B cell (primary cell): ENCODE measurements at regions not wholly inside any gene's neighbourhood (a gene's known extent, or its start where the extent isn't known, plus 50 kb on each side); places are given as distances from the start of the nearest gene placed in this dataset.

Experiments used
- EZH2 ChIP-seq: IDR thresholded peaks from 2 replicates; pipeline ENCODE4 v1.6.1; 2012; ENCODE audit warnings: borderline replicate concordance, low read depth, mild to moderate bottlenecking, moderate library complexity, low read length; ENCODE audit not compliant: insufficient read depth, poor library complexity, severe bottlenecking
- TF ChIP-seq, protein P1 (sequence below): fragments of 200-600 bp; IDR thresholded peaks from one replicate; pipeline ENCODE4 v1.8.0; 2022; ENCODE audit warnings: antibody characterized with exemption, mild to moderate bottlenecking

DNA sequence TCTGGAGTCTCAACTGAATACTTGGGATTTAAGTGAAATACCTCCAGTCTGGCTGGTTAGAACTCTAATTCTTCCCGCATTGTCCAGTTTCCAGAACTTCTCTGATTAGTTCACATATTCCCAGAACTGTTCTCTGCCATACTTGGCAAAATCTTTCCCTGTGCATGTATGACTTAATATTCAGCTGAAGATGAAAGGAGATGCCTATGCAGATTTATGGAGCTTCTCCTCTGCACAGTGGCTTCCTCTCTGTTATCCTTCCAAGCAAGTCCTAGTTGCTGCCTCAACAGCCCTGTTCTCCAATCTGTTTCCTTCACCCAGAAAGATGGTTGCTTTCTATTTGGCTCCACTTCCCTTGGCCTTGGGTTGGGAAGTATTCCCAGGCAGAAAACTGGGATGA, 155.4 kb upstream of the GATA6 start:
- TF ChIP-seq, protein P1, sequence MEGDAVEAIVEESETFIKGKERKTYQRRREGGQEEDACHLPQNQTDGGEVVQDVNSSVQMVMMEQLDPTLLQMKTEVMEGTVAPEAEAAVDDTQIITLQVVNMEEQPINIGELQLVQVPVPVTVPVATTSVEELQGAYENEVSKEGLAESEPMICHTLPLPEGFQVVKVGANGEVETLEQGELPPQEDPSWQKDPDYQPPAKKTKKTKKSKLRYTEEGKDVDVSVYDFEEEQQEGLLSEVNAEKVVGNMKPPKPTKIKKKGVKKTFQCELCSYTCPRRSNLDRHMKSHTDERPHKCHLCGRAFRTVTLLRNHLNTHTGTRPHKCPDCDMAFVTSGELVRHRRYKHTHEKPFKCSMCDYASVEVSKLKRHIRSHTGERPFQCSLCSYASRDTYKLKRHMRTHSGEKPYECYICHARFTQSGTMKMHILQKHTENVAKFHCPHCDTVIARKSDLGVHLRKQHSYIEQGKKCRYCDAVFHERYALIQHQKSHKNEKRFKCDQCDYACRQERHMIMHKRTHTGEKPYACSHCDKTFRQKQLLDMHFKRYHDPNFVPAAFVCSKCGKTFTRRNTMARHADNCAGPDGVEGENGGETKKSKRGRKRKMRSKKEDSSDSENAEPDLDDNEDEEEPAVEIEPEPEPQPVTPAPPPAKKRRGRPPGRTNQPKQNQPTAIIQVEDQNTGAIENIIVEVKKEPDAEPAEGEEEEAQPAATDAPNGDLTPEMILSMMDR: no peak
- no peak for TF ChIP-seq EZH2
